Adipose tissue (tissue), 3 donors: ENCODE measurements at regions not wholly inside any gene's neighbourhood (a gene's known extent, or its start where the extent isn't known, plus 50 kb on each side); places are given as distances from the start of the nearest gene placed in this dataset.

Experiments used
- H3K27ac ChIP-seq: one replicate; pipeline ENCODE4 v1.5.1; 2013; ENCODE audit warnings: low read depth, low read length
- WGBS, 3 donors: extraction: QIAGEN DNeasy Blood & Tissue Kit; methylation state at CpG; one replicate each; pipeline ENCODE4 v1.1.7; 2013; 5-methylcytosine and 5-hydroxymethylcytosine counted together
- donor health status: healthy with polysubstance abuse.
- donor health status: Bipolar disorder and iron deficiency.
- donor health status: healthy.

- no peak overlapping the region for H3K27ac ChIP-seq
- 61 to 69% (median 66%) methylated on average over 6 of the region's 6 CpGs for WGBS, 3 donors
Measured at GRCh38 chr1:209512821-209513220, 70.7 kb upstream of the CAMK1G start.

- 60 to 63% (median 62%) methylated on average over 5 of the region's 5 CpGs for WGBS, 3 donors
- no peak overlapping the region for H3K27ac ChIP-seq
Measured at GRCh38 chr1:209513226-209513625, 70.3 kb upstream of the CAMK1G start.

GRCh38 chr1:209516771-209517680 lies 66.5 kb upstream of the CAMK1G start:
- no peak overlapping the region for H3K27ac ChIP-seq
- 64 to 71% (median 64%) methylated on average over 10 of the region's 10 CpGs for WGBS, 3 donors

- WGBS, 3 donors, result 71 to 84% (median 73%) methylated on average over 2 of the region's 2 CpGs
- no peak overlapping the region for H3K27ac ChIP-seq
Measured at GRCh38 chr1:209517681-209518050, 65.8 kb upstream of the CAMK1G start.

GRCh38 chr1:209519786-209520185 lies 63.7 kb upstream of the CAMK1G start:
- 92 to 97% (median 93%) methylated on average over 4 of the region's 4 CpGs for WGBS, 3 donors
- no peak overlapping the region for H3K27ac ChIP-seq

- WGBS, 3 donors, result 57 to 72% (median 60%) methylated on average over 3 of the region's 3 CpGs
- no peak overlapping the region for H3K27ac ChIP-seq
Measured at GRCh38 chr1:209522826-209523225, 60.7 kb upstream of the CAMK1G start.

- 55 to 72% (median 57%) methylated on average over 2 of the region's 2 CpGs for WGBS, 3 donors
- H3K27ac ChIP-seq, result no peak overlapping the region
Measured at GRCh38 chr1:209526137-209526536, 57.4 kb upstream of the CAMK1G start.

- WGBS, 3 donors, result 81 to 85% (median 85%) methylated on average over 2 of the region's 2 CpGs
Measured at GRCh38 chr1:209527372-209527771, 56.1 kb upstream of the CAMK1G start.

GRCh38 chr1:209527993-209528717 lies 55.4 kb upstream of the CAMK1G start:
- no peak overlapping the region for H3K27ac ChIP-seq
- WGBS, 3 donors, result 37 to 83% (median 82%) methylated on average over 9 of the region's 9 CpGs

More at GRCh38 chr1:209527372-209527771, 56.1 kb upstream of the CAMK1G start:
- no peak overlapping the region for H3K27ac ChIP-seq

- 71 to 86% (median 75%) methylated on average over 3 of the region's 3 CpGs for WGBS, 3 donors
Measured at GRCh38 chr1:209529233-209529632, 54.3 kb upstream of the CAMK1G start.

GRCh38 chr1:209531006-209531405 lies 52.5 kb upstream of the CAMK1G start:
- H3K27ac ChIP-seq, result no peak overlapping the region
- WGBS, 3 donors, result 71 to 96% (median 75%) methylated on average over 4 of the region's 4 CpGs

More at GRCh38 chr1:209529233-209529632, 54.3 kb upstream of the CAMK1G start:
- no peak overlapping the region for H3K27ac ChIP-seq

GRCh38 chr1:209531549-209531948 lies 52.0 kb upstream of the CAMK1G start:
- 75 to 78% (median 76%) methylated on average over 4 of the region's 4 CpGs for WGBS, 3 donors
- H3K27ac ChIP-seq, result no peak overlapping the region
